Keratinocyte (primary cell): ENCODE measurements at regions not wholly inside any gene's neighbourhood (a gene's known extent, or its start where the extent isn't known, plus 50 kb on each side); places are given as distances from the start of the nearest gene placed in this dataset.

ENCODE experiments used
- CTCF ChIP-seq, 3 experiments: IDR thresholded peaks in 1 of 3; conservative IDR thresholded peaks in 1 of 3; optimal IDR thresholded peaks in 1 of 3; 2 replicates in 2 of 3; 3 replicates in 1 of 3; pipeline versions ENCODE3 to v1.5.1; 2011; ENCODE audit warnings: low read length in 3 of 3, mild to moderate bottlenecking in 3 of 3, moderate library complexity in 2 of 3, control low read depth in 1 of 3, inconsistent platforms in 1 of 3; ENCODE audit not compliant: insufficient read depth in 2 of 3; ENCODE audit errors: extremely low read depth in 1 of 3
- EZH2 ChIP-seq: IDR thresholded peaks from one replicate; pipeline ENCODE4 v1.6.1; 2012; ENCODE audit warnings: inconsistent platforms, mild to moderate bottlenecking, low read length, moderate library complexity

DNA sequence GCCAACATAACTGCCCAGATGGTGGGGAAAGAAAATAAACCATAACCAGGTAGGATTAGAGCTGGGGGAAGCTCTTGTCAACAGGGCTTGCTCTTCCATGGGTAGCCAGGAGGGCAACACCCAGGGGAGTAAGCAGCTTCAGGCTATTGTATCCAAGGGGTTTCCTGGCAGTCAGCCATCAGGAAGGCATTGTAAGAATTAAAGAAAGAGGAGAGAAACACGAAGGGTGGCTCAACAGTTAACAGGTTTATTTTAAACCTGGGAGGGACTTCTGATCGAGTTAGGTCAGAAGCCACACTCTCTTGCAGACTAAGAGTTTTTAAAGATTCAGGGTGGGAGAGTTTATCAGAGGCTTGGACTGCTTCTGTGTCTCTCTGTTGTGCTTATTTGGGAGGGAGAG is 114.2 kb downstream of the QRSL1 start:
- TF ChIP-seq CTCF (optimal IDR thresholded peaks at IDR 0.05 in 1 of 3, IDR thresholded peaks at IDR 0.05 in 1 of 3, conservative IDR thresholded peaks at IDR 0.05 in 1 of 3; ENCODE audit: extremely low read depth in 1 of 3, insufficient read depth in 2 of 3, low read length in 3 of 3) (no peak), EZH2 (no peak)
